Thyroid gland (tissue), 4 donors: ENCODE measurements at regions not wholly inside any gene's neighbourhood (a gene's known extent, or its start where the extent isn't known, plus 50 kb on each side); places are given as distances from the start of the nearest gene placed in this dataset.
"Not testable (repeated sequence)": the region's sequence is repeated elsewhere in the genome, so short reads cannot be mapped to it uniquely, and the experiment has no call there.

Experiments used
- DNase-seq, 2 donors: peaks; one replicate each; pipeline ENCODE4 v3.0.0-alpha.2; 2019
- H3K27ac ChIP-seq, 3 donors: fragments of 200-600 bp; sonication (generic); 1 replicate in 2 of 3; 2 replicates in 1 of 3; pipeline ENCODE4 v1.5.1; 2016 to 2019; ENCODE audit warnings: mild to moderate bottlenecking in 1 of 3, moderate library complexity in 1 of 3
- H3K27me3 ChIP-seq: fragments of 200-600 bp; sonication (generic); one replicate; pipeline ENCODE4 v1.5.1; 2019
- H3K36me3 ChIP-seq, 2 donors: fragments of 200-600 bp; sonication (generic); one replicate each; pipeline ENCODE4 v1.5.1; 2016 to 2019
- H3K4me1 ChIP-seq, 2 donors: fragments of 200-600 bp; sonication (generic); one replicate each; pipeline ENCODE4 v1.5.1; 2017 to 2019
- H3K4me3 ChIP-seq, 3 donors: fragments of 200-600 bp; sonication (generic); replicated peaks in 1 of 3; 1 replicate in 2 of 3; 2 replicates in 1 of 3; pipeline ENCODE4 v1.5.1; 2016; ENCODE audit warnings: mild to moderate bottlenecking in 1 of 3
- H3K9me3 ChIP-seq: fragments of 200-600 bp; sonication (generic); one replicate; pipeline ENCODE4 v1.5.1; 2017
- POLR2A ChIP-seq, 2 donors: fragments of 450-650 bp; IDR thresholded peaks; one replicate each; pipeline ENCODE4 v1.6.1; 2017; ENCODE audit warnings: antibody characterized with exemption in 2 of 2, mild to moderate bottlenecking in 2 of 2, moderate library complexity in 1 of 2
- WGBS, 2 donors: methylation state at CpG; one replicate each; pipeline ENCODE4 v1.1.5; 2017; 5-methylcytosine and 5-hydroxymethylcytosine counted together
- intact Hi-C: fragments of 100-400 bp; cut with DNase I; formaldehyde crosslinking; loops from one replicate; pipeline ENCODE4 v1.15.1; 2023
- TF ChIP-seq, protein P1 (sequence below), 6 experiments: fragments of 200-600 bp in 3 of 6; fragments of 450-650 bp in 3 of 6; sonication (generic) in 3 of 6; IDR thresholded peaks; one replicate each; pipeline ENCODE4 v1.5.1; 2016 to 2019; ENCODE audit warnings: antibody characterized with exemption in 6 of 6, mild to moderate bottlenecking in 2 of 6, inconsistent platforms in 1 of 6, moderate library complexity in 1 of 6

DNA sequence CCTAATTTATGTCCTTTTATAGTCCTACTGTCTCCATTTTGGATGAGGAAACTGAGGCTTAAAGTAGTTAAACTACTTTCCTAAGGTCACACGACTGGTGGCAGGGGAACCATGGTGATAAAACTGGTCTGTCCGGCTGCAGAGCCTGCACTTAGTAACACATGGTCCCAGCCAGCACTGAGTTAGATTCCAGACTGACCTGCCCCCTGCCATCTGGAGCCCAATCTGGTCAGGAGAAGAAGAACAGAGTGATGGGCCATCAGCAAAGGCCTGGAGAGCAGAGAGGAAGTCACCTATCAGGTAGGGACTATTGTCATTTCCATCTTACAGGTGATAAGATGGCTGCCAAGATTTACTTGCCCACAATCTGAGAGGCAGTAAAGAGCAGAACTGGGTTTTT, 86.6 kb upstream of the SLC25A48 start:
- TF ChIP-seq, protein P1, sequence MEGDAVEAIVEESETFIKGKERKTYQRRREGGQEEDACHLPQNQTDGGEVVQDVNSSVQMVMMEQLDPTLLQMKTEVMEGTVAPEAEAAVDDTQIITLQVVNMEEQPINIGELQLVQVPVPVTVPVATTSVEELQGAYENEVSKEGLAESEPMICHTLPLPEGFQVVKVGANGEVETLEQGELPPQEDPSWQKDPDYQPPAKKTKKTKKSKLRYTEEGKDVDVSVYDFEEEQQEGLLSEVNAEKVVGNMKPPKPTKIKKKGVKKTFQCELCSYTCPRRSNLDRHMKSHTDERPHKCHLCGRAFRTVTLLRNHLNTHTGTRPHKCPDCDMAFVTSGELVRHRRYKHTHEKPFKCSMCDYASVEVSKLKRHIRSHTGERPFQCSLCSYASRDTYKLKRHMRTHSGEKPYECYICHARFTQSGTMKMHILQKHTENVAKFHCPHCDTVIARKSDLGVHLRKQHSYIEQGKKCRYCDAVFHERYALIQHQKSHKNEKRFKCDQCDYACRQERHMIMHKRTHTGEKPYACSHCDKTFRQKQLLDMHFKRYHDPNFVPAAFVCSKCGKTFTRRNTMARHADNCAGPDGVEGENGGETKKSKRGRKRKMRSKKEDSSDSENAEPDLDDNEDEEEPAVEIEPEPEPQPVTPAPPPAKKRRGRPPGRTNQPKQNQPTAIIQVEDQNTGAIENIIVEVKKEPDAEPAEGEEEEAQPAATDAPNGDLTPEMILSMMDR (IDR thresholded peaks at IDR 0.05): no peak
- no peak for TF ChIP-seq POLR2A (IDR thresholded peaks at IDR 0.05)
- intact Hi-C loops: no loop called here
- 65 to 86% methylated on average over 2 of the region's 2 CpGs for WGBS, 2 donors
- no peak for DNase-seq
- Histone ChIP-seq H3K9me3 (no peaks in the 10 kb centered on the region), H3K27ac (no peak overlapping the region), H3K4me1 (no peaks in the 10 kb centered on the region), H3K27me3 (no peaks in the 10 kb centered on the region), H3K36me3 (no peaks in the 10 kb centered on the region), H3K4me3 (no peak overlapping the region)

DNA sequence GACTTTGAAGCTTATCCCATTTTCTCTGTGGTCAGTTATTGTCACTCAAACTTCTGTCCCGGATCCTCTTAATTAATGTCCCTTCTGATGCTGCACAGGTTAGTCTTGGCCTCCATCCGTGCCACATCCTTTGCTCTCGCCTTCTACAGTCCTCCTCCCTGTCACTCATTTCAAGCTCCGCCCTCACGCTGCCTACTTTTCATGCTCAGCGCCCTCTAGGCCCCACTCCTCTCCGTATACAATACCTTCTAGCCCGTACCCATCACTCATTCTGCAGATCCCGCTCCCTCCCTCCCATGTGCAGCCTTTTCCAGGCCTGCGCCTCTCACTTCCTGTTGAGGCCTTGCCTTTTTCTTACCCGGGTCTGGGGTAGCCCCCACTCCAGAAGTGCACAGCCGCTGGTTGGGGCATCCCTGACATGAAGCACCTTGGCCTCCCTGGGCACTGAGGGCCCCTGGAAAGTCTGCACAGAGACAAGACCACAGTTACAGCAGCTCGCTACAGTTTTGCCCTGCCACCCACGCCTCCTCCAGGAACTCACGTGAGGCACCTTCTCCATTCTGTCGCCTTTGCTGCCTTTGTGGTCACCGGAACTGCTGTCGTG, 88.5 kb upstream of the SLC25A48 start:
- H3K27me3 ChIP-seq: no peaks in the 10 kb centered on the region
- no peak overlapping the region for H3K27ac ChIP-seq
- H3K4me1 ChIP-seq: no peaks in the 10 kb centered on the region
- WGBS, 2 donors: 87 to 89% methylated on average over 18 of the region's 18 CpGs
- DNase-seq: no peak
- H3K4me3 ChIP-seq: no peak overlapping the region
- intact Hi-C loops: no loop called here
- H3K36me3 ChIP-seq: no peaks in the 10 kb centered on the region
- no peaks in the 10 kb centered on the region for H3K9me3 ChIP-seq
- no peak for TF ChIP-seq POLR2A (IDR thresholded peaks at IDR 0.05)
- TF ChIP-seq, protein P1 (IDR thresholded peaks at IDR 0.05): no peak

DNA sequence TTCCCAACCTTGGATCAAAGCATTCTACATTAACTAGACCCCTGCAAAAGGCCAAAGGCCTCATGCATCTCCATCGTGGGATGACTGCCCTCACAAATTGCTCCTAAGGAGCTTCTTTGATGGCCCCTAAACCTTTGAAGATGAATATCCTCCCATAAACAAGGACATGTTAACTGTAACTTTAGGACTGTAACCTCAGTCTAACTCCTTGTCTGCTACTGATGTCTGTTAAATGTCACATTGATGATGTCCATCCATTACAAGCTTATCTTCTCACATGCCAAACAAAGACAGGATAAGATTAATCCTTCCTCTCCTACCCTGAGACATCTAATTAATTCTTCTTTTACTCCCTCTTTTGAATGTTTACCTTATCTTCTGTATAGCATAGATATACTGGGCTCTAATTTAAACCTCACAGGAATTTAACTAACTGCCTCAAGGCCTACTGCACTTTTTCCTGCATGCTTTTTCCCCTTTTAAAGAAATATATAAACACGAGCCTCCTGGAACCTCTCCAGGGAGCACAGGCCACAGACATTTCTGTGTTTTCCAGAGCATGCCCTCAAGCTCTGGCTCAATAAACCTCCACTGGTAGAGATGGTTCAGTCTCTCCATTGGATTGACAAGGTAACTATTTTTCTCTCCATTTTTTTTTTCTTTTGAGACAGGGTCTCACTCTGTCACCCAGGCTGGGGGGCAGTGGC, 90.6 kb upstream of the SLC25A48 start:
- Histone ChIP-seq H3K9me3 (no peaks in the 10 kb centered on the region), H3K4me3 (no peak overlapping the region), H3K4me1 (no peaks in the 10 kb centered on the region), H3K27me3 (no peaks in the 10 kb centered on the region), H3K36me3 (no peaks in the 10 kb centered on the region), H3K27ac (no peak overlapping the region)
- TF ChIP-seq, protein P1 (IDR thresholded peaks at IDR 0.05): no peak
- no peak for TF ChIP-seq POLR2A (IDR thresholded peaks at IDR 0.05)
- no peak for DNase-seq
- WGBS, 2 donors: 40 to 43% methylated on average over 2 of the region's 2 CpGs
- intact Hi-C loops: no loop called here

DNA sequence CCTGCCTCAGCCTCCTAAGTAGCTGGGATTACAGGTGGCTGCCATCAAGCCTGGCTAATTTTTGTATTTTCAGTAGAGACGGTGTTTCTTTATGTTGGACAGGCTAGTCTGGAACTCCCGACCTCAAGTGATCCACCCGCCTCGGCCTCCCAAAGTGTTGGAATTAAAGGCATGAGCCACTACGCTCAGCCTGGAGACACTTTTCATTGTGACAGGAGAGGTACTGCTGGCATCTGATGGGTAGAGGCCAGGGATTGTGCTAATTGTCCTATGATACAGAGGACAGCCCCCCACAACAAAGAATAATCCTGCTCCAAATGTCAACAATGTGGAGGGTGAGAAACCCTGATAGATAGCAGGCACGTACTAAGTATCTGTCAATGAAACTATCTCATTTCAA, 91.3 kb upstream of the SLC25A48 start:
- no peak for TF ChIP-seq POLR2A (IDR thresholded peaks at IDR 0.05)
- TF ChIP-seq, protein P1 (IDR thresholded peaks at IDR 0.05): no peak
- no peaks in the 10 kb centered on the region for H3K27me3 ChIP-seq
- intact Hi-C loops: no loop called here
- 85 to 92% methylated on average over 6 of the region's 6 CpGs for WGBS, 2 donors
- no peaks in the 10 kb centered on the region for H3K36me3 ChIP-seq
- H3K27ac ChIP-seq: no peak overlapping the region
- no peak overlapping the region for H3K4me3 ChIP-seq
- H3K4me1 ChIP-seq: no peaks in the 10 kb centered on the region
- DNase-seq: no peak
- H3K9me3 ChIP-seq: no peaks in the 10 kb centered on the region

DNA sequence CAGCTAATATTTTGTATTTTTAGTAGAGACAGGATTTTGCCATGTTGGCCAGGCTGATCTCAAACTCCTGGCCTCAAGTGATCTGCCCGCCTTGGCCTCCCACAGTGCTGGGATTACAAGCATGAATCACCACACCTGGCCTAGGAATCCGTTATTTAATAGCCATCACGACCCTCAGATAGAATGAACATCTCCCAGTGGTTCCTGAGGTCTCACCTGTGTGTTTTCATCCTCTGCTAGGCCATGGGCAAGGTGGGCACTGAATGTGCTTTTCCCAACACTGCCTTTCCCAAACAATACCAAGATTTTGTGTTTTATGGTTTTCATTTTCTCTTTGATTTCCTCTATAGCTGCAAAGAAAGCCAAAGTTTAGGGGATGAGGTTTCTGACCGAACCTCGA, 92.2 kb upstream of the SLC25A48 start:
- intact Hi-C loops, H3K9me3 ChIP-seq, H3K4me1 ChIP-seq, H3K27ac ChIP-seq, H3K36me3 ChIP-seq, H3K4me3 ChIP-seq, H3K27me3 ChIP-seq, DNase-seq: not testable (repeated sequence)
- 91 to 92% methylated on average over 5 of the region's 5 CpGs for WGBS, 2 donors
